KMS-11 (cell line): ENCODE measurements at regions not wholly inside any gene's neighbourhood (a gene's known extent, or its start where the extent isn't known, plus 50 kb on each side); places are given as distances from the start of the nearest gene placed in this dataset.

Experiments used
- H2AFZ ChIP-seq: fragments of 200-600 bp; sonication (generic); 2 replicates; pipeline ENCODE4 v1.6.1; 2016; ENCODE audit warnings: antibody characterized with exemption, mixed run types, low read depth
- H3K27ac ChIP-seq: fragments of 200-600 bp; sonication (generic); 2 replicates; pipeline ENCODE4 v1.6.1; 2016; ENCODE audit warnings: mild to moderate bottlenecking, mixed run types
- H3K27me3 ChIP-seq: fragments of 200-600 bp; sonication (generic); 2 replicates; pipeline ENCODE4 v1.6.1; 2017; ENCODE audit warnings: mild to moderate bottlenecking, low read depth, mixed run types, moderate library complexity; ENCODE audit not compliant: insufficient read depth
- H3K36me3 ChIP-seq: fragments of 200-600 bp; sonication (generic); 2 replicates; pipeline ENCODE4 v1.6.1; 2017; ENCODE audit warnings: mild to moderate bottlenecking, mixed run types; ENCODE audit not compliant: insufficient read depth
- H3K4me1 ChIP-seq: fragments of 200-600 bp; sonication (generic); 2 replicates; pipeline ENCODE4 v1.6.1; 2016; ENCODE audit warnings: mild to moderate bottlenecking, low read depth, mixed run types; ENCODE audit not compliant: poor library complexity, severe bottlenecking
- H3K4me2 ChIP-seq: fragments of 200-600 bp; sonication (generic); 2 replicates; pipeline ENCODE4 v1.7.0; 2016; ENCODE audit warnings: mild to moderate bottlenecking, mixed run types
- H3K4me3 ChIP-seq: fragments of 200-600 bp; sonication (generic); IDR thresholded peaks from 2 replicates; pipeline ENCODE4 v1.6.1; 2017; ENCODE audit warnings: low read depth, low read length, mixed read lengths; ENCODE audit not compliant: insufficient read depth
- H3K79me2 ChIP-seq: fragments of 200-600 bp; sonication (generic); 2 replicates; pipeline ENCODE4 v1.6.1; 2016; ENCODE audit warnings: low read depth, mixed run types; ENCODE audit not compliant: insufficient read depth
- H3K9ac ChIP-seq: fragments of 200-600 bp; sonication (generic); 2 replicates; pipeline ENCODE4 v1.6.1; 2016; ENCODE audit warnings: mild to moderate bottlenecking, mixed run types
- H4K20me1 ChIP-seq: fragments of 200-600 bp; sonication (generic); 2 replicates; pipeline ENCODE4 v1.6.1; 2016; ENCODE audit warnings: mild to moderate bottlenecking, mixed run types; ENCODE audit not compliant: insufficient read depth
- TF ChIP-seq, protein P1 (sequence below): fragments of 200-600 bp; sonication (generic); conservative IDR thresholded peaks from 2 replicates; pipeline ENCODE4 v1.6.1; 2017; ENCODE audit warnings: low read depth, mild to moderate bottlenecking, antibody characterized with exemption, low read length, moderate library complexity, mixed read lengths

DNA sequence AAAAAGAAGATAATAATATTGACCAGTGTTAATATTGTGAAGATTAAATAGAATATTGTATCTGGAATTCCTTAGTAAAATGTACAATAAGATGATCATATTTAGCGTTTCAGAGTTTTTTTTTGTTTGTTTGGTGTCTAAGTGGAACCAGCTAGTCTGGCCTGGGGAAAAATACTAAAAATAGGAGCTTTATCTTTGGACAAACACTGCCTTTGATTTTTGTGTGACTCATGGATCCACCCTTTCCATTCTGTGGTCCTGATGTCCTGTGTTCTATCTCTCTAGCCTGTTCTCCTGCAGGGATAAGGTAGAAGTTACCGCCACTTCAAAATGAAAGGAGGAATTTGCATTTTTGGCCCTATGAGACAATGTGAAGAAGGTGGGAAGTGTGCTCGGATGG, 79.7 kb upstream of the CRBN start:
- no peak overlapping the region for H3K9ac ChIP-seq
- TF ChIP-seq, protein P1, sequence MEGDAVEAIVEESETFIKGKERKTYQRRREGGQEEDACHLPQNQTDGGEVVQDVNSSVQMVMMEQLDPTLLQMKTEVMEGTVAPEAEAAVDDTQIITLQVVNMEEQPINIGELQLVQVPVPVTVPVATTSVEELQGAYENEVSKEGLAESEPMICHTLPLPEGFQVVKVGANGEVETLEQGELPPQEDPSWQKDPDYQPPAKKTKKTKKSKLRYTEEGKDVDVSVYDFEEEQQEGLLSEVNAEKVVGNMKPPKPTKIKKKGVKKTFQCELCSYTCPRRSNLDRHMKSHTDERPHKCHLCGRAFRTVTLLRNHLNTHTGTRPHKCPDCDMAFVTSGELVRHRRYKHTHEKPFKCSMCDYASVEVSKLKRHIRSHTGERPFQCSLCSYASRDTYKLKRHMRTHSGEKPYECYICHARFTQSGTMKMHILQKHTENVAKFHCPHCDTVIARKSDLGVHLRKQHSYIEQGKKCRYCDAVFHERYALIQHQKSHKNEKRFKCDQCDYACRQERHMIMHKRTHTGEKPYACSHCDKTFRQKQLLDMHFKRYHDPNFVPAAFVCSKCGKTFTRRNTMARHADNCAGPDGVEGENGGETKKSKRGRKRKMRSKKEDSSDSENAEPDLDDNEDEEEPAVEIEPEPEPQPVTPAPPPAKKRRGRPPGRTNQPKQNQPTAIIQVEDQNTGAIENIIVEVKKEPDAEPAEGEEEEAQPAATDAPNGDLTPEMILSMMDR, result no peak

DNA sequence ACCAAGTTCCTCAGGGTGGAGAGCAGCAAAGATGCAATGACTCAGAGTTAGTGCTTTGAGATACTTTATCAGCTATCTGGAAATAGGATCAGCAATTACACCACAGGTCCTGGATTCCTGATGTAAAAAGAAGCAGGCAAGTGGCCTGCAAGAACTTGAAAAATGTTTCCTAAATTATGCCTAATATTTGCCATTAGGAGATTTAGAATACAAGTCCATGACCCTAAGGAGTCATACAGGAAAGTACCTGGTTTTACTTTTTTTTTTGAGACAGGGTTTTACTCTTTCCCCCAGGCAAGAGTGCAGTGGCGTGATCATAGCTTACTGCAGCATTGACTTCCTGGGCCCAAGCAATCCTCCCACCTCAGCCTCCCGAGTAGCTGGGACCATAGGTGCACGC, 78.8 kb upstream of the CRBN start:
- no peaks in the 10 kb centered on the region for H4K20me1 ChIP-seq
- H3K27me3 ChIP-seq, result no peaks in the 10 kb centered on the region
- H3K9ac ChIP-seq, result no peak overlapping the region
- TF ChIP-seq, protein P1, result no peak
- H3K36me3 ChIP-seq, result no peaks in the 10 kb centered on the region
- H3K79me2 ChIP-seq, result no peaks in the 10 kb centered on the region
- H3K4me1 ChIP-seq, result no peaks in the 10 kb centered on the region
- no peak overlapping the region for H3K4me3 ChIP-seq
- no peak overlapping the region for H3K4me2 ChIP-seq
- no peak overlapping the region for H2AFZ ChIP-seq
- H3K27ac ChIP-seq, result no peak overlapping the region

More for the DNA sequence above, 79.7 kb upstream of the CRBN start:
- Histone ChIP-seq H3K4me1 (no peaks in the 10 kb centered on the region), H3K4me2 (no peak overlapping the region), H4K20me1 (no peaks in the 10 kb centered on the region), H3K27me3 (no peaks in the 10 kb centered on the region), H3K27ac (no peak overlapping the region), H2AFZ (no peak overlapping the region), H3K79me2 (no peaks in the 10 kb centered on the region), H3K4me3 (no peak overlapping the region), H3K36me3 (no peaks in the 10 kb centered on the region)

DNA sequence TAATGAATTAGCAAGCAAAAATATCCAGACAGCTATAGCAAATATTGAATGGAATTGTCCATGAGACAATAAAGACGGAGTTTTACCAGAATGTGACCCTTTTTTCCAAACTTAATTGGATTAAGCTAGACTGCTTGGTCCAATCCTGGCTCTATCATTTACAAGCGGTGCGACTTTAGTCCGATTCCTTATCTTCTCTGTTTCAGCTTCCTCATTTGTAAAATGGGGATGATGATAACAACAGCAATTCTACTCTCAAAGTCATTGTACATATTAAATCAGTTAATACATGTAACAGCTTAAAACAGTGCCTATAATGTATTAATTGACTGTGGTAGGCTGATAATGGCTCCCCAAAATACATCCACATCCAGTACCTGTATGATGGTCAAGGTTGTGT, 62.1 kb upstream of the CRBN start:
- TF ChIP-seq, protein P1, result no peak
- Histone ChIP-seq H3K79me2 (no peaks in the 10 kb centered on the region), H3K9ac (no peak overlapping the region), H3K4me1 (no peaks in the 10 kb centered on the region), H3K27me3 (no peaks in the 10 kb centered on the region), H2AFZ (no peak overlapping the region), H3K4me2 (no peak overlapping the region), H3K4me3 (no peak overlapping the region), H4K20me1 (no peaks in the 10 kb centered on the region), H3K36me3 (no peaks in the 10 kb centered on the region), H3K27ac (no peak overlapping the region)

DNA sequence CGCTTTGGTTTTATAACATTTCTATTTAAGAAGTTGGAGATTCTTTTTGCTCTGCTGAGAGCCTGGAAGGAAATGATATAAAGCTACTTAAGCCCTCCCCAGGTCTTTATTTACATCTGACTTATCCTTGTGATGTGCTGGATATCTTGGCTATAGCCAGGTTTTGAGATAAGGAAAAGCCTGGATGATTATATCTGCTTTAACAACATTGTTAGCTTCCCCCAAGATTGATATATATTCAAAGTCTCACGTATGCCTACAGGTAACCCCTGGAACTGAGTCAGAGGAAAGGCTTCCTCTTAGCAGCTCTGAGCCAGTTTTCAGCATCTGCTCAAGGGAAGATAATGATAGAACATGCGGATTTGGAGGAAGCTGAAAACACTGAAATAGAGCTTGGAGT, 61.5 kb upstream of the CRBN start:
- no peaks in the 10 kb centered on the region for H3K27me3 ChIP-seq
- H3K9ac ChIP-seq, result no peak overlapping the region
- no peaks in the 10 kb centered on the region for H3K4me1 ChIP-seq
- no peak overlapping the region for H3K27ac ChIP-seq
- no peak overlapping the region for H2AFZ ChIP-seq
- TF ChIP-seq, protein P1, result no peak
- H3K79me2 ChIP-seq, result no peaks in the 10 kb centered on the region
- H3K4me2 ChIP-seq, result no peak overlapping the region
- H4K20me1 ChIP-seq, result no peaks in the 10 kb centered on the region
- no peaks in the 10 kb centered on the region for H3K36me3 ChIP-seq
- H3K4me3 ChIP-seq, result no peak overlapping the region
